ENCODE measurements at regions not wholly inside any gene's neighbourhood (a gene's known extent, or its start where the extent isn't known, plus 50 kb on each side); places are given as distances from the start of the nearest gene placed in this dataset.

DNA sequence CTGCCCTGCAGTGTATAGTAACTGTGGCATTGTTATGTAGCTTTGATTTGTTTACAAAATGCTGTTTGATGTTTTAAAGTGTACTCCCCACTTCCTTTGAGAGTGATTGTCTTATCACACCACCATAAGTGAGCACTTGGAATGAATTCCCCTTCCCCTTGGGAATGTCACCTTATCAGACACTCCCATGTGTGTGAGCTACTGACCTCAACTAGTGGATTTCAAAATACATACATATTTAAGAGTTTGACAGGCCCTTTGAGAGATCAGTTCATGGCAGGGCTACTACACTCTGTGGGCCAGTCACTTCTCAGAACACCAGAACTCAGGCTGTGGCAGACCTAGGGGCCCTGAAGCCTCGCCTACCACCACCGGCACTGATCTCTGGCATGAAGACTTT, 547.6 kb downstream of the NR2F2 start:
- TF ChIP-seq EZH2 (IDR thresholded peaks at IDR 0.05; ENCODE audit: low read length) = no peak
- TF ChIP-seq CTCF (optimal IDR thresholded peaks at IDR 0.05 in 1 of 3, IDR thresholded peaks at IDR 0.05 in 1 of 3, conservative IDR thresholded peaks at IDR 0.05 in 1 of 3; ENCODE audit: extremely low read depth in 1 of 3, insufficient read depth in 2 of 3, low read length in 3 of 3) = no peak
